GM12872 (cell line): ENCODE measurements at regions not wholly inside any gene's neighbourhood (a gene's known extent, or its start where the extent isn't known, plus 50 kb on each side); places are given as distances from the start of the nearest gene placed in this dataset.

Source experiments
- TF ChIP-seq, protein P1 (sequence below): IDR thresholded peaks from 3 replicates; pipeline ENCODE4 v1.5.1; 2011; ENCODE audit warnings: low read depth, mild to moderate bottlenecking, low read length, moderate library complexity; ENCODE audit not compliant: insufficient read depth

DNA sequence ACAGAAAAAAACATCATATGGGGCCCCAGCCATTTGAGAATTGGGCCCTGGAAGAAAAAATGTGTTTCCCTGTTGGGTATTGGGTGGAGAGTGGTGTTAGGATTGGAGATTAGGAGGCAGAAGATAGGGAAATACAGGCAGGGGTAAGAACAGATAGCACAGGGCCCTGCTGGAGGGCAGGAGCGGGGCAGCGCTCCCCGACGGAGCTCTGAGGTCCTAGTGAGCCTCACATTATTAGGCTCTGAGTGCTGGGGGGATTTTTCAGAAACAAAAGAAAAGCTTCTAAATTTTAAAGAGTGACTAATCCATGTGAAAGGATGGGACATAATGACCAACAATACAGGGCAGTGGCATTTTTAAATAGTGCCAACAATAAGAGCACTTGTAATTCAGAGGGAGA, 241.2 kb downstream of the SOX2 start:
- TF ChIP-seq, protein P1, sequence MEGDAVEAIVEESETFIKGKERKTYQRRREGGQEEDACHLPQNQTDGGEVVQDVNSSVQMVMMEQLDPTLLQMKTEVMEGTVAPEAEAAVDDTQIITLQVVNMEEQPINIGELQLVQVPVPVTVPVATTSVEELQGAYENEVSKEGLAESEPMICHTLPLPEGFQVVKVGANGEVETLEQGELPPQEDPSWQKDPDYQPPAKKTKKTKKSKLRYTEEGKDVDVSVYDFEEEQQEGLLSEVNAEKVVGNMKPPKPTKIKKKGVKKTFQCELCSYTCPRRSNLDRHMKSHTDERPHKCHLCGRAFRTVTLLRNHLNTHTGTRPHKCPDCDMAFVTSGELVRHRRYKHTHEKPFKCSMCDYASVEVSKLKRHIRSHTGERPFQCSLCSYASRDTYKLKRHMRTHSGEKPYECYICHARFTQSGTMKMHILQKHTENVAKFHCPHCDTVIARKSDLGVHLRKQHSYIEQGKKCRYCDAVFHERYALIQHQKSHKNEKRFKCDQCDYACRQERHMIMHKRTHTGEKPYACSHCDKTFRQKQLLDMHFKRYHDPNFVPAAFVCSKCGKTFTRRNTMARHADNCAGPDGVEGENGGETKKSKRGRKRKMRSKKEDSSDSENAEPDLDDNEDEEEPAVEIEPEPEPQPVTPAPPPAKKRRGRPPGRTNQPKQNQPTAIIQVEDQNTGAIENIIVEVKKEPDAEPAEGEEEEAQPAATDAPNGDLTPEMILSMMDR, result no peak

DNA sequence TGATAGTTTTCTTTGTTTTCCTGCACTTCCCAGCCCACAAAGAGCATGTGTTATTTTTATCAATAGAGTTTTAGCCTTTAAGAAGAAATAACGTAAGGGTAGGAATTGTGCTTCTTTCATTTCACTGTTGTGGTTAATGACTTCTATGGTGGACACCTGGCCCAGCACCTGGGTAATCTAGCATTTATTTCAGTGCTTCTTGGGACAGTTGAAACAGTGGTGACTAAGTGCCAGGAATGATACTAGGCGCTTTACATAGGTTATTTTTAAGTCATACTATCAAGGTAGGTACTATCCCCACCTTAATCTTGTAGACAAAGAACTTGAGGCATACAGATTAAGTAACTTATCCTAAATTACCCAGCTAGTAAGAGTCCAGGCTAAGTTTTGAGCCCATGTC, 243.8 kb downstream of the SOX2 start:
- TF ChIP-seq, protein P1, result no peak

DNA sequence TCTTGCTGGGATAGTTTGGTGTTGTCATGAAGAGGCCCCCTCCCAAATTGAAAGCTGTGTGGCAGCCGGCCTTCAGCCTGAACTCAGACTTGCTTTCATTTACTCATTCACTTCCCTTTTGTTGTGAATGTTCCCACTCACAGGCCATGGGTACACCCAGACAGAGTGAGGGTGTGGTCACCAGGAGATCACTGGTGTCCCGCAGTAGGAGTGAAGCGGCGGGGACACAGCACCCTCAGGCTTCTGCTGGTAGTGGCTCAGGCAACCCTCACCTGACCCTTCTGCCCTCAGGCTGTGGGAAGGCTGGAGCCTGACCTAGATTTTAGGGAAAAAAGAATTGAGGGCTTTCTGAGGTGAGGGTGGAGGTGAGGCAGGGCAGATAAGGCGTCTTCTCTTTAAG, 244.4 kb downstream of the SOX2 start:
- TF ChIP-seq, protein P1, result no peak

DNA sequence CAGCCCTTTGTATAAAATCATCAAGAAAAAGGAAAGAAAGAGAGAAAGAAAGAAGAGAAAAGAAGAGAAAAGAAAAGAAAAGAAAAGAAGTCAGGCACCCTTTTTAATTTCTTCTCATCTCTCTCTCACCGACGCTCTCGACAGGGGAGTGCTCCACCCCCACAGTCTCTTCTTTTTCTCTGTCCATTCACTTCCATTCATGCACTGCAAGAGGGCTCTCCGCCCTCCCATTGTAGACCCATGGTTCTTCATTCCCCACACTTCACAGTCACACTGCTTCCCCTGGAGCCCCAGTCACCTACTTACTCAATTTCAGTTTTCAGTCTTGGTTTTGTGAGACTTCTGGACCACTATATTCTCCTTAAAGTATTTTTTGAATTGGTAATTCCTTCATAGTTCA, 254.7 kb downstream of the SOX2 start:
- TF ChIP-seq, protein P1, result no peak

DNA sequence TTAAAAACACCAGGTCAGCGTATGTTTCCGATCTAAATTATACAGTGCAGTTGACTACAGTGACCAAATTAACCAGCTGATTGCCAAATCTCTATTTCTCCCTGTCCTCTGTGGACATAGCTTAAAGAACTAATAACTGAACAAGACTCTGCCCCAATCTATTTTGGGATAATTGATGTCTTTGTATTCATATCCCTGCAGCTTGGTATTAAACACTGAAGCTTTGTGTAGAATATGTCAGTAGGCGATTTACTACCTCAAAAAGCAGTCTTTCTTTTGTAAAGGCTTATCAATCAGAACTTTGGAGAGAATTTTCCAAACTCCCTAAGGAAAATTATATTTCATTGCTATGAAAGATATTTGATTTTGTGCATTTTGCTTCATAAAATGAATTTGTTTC, 258.2 kb downstream of the SOX2 start:
- TF ChIP-seq, protein P1, result no peak

DNA sequence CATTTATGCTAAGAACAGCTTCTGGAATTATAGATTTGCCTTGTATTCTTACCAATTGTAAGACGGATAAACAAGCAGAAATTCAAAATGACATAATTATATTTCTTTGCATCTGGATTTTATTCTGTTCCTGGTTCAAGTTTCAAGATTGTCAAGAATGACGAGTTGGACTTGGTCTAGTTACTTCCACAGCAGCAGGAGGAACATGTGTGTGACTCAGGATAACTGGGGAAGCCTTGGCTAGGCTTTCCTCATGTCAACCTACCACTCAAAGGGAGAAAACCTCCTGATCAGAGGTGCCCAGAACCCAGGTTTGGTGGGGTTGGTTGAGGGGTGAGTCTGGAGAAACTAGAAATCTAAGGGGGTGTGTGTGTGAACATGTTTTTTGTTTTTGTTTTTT, 259.7 kb downstream of the SOX2 start:
- TF ChIP-seq, protein P1, result no peak

DNA sequence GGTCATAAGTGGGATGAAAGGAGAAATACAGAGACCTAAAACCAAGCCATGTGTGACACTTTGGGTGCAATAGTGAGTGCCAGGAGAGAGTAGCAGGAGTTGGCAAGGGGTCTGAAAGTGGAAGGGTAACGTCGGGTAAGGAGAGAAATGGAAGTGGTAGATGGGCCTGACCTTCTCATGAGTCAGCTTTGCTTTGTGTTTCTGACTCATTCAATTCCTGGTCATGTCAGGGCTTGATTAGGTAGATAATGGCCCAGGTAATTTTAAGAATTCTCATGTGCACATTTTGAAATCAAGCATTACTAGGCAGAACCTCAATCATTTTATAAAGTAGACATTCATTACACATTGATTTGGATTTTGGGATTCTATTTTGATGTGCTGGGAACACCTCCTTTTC, 262.5 kb downstream of the SOX2 start:
- TF ChIP-seq, protein P1, result no peak

DNA sequence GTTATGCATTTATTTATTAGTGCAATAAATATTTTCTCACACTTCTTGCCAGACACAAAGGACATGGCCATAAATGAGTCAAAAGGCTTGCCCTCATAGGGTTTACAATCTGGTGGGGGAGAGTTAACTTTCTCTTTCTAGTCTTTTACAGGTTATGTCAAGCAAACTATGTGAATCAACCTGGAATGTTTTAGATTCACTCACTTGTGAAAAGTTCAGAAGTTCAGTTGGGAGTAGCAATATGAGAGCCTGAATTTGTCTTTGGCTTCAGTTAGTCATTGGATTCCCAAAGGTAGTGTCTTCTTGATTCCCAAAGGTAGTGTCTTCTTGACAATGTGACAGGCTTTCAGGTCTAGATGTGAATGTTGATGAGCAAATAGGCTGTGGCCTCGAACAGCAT, 264.8 kb downstream of the SOX2 start:
- TF ChIP-seq, protein P1, result no peak
